HG03342 (cell line): ENCODE measurements at regions not wholly inside any gene's neighbourhood (a gene's known extent, or its start where the extent isn't known, plus 50 kb on each side); places are given as distances from the start of the nearest gene placed in this dataset.

ENCODE experiments used
- ATAC-seq: cut with Tn5 transposase; IDR thresholded peaks from one replicate; pipeline ENCODE4 v1.9.1; 2021; ENCODE audit warnings: mild to moderate bottlenecking, moderate library complexity; ENCODE audit not compliant: unreplicated experiment

DNA sequence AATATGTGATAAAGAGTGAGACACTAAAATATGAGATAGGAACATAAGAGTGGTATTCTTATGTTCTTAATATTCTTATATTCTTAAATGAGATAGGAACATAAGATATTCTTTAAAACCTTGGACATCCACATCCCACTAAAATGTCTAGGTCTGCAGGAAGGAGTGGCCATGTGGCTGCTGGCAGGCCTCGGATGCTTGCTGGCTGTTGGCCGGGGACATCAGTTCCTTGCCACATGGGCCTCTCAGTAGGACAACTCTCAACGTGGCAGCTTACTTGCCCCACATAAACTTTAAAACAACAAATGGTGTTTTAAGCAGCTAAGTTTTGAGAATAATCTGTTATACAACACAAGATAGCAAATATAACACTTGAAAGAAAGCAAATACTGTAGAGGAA, 240.1 kb downstream of the CASP12 start:
- ATAC-seq: no peak

DNA sequence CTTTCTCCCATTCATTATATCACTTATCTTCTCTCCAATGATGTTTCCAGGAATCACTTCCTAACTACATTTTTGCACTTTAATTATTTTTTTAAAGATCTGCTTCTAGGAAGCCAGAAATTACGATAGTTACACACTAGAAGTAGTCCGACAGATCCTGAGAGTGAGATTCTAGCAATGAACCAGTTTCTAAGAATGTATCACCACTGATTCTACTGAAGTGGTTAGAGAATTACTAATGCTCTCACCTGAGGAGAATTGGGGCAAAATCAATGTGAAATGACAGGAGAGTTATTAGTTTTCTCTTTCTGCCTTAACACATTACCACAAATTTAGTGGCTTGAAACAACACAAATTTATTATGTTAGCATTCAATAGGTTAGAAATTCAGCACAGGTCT, 241.2 kb downstream of the CASP12 start:
- no peak for ATAC-seq

- ATAC-seq: no peak
These were observed 243.2 kb downstream of the CASP12 start for GRCh38 chr11:104655066-104655465.

DNA sequence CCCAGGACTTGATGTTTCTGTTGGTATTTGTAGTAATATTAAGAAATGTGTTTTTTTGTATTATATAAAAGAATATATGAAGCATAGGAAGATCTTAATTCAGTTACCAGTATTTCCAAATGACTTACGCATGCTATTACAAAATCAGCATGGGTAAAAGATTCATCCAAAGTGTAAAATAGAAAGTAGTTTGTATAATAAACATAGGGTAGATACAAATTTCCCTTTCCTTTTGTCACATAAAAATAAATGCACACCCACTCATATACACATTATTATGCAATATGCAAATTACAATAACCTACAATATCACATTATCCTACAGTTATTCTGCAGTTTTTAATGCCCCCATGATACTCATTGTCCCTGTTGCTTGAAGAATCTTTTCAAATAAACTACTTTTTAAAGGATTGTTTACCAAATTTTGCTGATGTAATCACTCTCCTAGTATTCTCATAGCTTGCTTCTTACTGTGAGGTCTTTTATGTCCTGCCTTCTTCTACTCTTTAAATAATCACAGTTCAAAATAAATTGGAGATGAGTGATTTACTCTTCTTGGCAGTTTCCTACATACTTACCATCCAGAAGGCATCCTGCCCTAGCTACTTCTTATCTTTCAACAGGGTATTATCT, 244.0 kb downstream of the CASP12 start:
- ATAC-seq: no peak

- ATAC-seq: no peak
These were observed 244.9 kb downstream of the CASP12 start for GRCh38 chr11:104653407-104653806.

DNA sequence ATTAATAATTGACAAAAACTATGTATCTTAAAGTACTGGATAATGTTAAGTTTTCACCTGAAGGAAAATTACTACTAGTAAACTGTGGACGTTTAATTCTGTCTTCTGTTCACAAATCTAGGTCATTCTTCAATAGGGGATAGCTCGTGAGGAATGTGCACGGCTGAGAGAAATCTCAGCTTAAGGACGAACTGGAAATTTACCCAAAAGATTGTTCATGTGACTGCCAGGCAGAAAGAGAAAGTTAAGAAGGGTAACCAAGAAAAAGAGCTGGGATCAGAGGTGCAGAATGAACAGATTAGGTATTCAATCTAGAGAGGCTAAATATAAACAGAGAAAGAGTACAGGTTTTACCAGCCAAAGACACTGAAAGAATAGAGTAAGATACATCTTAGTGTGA, 245.3 kb downstream of the CASP12 start:
- no peak for ATAC-seq

- no peak for ATAC-seq
These were observed 248.0 kb downstream of the CASP12 start for GRCh38 chr11:104650234-104650633.

DNA sequence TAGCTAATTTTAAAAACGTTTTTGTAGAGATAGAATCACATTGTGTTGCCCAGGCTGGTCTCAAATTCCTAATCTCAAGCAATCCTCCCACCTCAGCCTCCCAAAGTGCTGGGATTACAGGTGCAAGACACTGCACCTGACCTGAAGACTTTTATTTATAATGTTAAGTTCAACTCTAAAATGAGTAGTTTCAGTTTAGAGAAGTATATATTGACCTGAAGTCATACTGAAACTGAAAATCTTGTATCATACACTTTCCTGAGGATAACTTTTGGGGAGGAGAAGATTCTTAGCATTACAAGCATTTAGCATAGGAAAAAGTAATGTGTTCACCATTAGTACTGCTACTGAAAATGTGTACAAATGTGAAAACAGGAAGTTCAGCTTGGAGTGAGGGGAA, 249.3 kb downstream of the CASP12 start:
- ATAC-seq: no peak

DNA sequence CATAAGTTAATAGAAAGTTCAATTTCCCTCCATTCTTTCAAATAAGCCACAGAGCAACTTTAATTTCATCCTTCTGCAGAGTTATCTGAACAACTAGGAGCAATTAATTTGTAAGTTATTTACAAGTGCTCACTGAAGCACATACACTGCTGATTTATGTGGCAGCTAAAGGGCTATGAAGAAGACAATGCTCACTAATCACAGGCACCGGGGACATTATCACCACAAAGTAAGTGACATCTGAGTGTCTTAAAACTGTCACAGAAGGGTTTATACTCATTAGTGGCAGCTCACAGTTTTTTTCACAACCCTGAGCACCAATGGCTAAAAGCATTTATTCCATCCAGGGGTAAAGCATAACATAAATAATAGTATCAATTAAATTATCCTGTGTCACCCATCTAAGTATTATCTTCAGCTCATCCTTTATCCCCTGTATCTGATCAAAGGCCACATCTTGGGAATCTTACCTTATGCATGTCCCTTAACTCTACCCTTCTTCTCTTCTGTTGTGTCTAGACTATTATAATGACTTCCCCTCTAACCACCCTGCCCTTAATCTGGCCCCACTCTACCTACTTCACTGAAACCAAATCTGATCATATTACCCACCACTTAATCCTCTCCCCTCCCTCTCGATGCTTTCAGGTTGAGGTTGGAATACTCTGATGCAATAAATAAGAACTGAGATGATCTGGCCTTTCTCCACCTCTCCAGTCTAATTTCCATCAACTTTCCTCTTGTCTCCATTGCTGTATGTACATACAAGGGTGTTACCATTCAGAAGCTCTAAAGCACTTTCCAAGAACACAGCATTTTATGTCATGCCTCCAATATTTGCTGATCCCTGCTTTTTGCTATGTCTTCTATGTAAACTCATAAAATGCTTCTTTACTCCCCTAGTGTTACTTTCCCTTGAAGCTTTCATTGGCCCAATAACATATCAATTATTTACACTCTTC, 252.7 kb downstream of the CASP12 start:
- ATAC-seq: no peak

DNA sequence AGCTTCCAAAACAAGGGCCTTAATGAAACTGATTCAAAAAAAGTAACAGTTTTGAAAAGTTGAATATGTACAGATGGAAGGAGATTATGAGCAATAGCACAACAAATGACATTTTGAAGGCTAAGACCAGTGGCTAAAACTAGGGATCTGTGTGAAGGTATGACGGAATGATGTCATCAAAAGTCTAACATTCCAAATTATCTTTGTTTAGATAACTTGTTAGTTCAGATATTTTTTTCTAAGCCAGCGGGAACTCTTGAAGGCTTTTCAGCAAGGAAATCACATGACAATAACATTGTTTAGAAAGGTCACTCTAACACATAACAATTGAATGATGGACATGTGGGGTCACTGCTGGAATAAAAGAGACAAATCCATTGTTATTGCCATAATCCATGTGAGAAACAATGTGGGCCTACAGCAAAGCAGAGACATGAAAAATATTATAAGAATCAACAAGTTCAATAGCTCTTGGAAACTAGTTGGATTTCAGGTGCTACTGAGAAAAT, 260.5 kb downstream of the CASP12 start:
- ATAC-seq: no peak

DNA sequence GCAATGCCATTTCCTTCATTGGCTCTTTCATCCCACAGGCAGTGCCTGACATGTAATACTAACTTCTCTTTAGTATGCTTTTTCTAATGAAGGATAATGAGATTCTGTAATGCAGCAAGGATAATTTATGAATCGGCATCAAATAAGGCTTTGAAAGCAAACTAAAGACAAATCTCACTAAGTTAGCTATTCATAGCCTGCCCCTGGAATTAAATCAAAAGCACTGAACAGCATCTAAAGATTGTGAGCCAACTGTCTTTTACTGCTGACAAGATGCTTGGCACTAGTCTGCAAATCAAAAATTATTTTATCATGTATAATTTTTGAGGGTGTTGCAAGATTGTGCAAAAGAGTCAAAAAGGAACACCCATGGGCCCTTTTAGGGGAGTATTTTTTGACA, 265.0 kb downstream of the CASP12 start:
- ATAC-seq: no peak

DNA sequence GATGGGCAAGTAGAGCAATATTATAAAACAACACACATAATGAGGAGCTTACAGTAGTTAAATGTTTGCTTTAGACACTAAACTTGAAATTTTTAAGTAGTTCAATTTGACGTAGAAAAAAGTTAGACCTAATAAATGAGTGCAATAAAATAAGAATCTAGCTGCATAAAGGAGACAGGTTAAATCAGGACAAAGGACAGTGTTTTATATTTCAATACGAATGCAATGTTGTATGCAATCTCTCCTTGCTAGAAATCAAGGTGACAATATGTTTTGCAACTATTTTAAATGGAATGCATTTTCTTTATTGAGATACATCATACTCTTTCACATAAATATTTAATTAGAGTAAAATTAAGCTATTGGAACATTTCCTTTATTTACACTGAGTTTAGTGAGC, 267.9 kb downstream of the CASP12 start:
- no peak for ATAC-seq

DNA sequence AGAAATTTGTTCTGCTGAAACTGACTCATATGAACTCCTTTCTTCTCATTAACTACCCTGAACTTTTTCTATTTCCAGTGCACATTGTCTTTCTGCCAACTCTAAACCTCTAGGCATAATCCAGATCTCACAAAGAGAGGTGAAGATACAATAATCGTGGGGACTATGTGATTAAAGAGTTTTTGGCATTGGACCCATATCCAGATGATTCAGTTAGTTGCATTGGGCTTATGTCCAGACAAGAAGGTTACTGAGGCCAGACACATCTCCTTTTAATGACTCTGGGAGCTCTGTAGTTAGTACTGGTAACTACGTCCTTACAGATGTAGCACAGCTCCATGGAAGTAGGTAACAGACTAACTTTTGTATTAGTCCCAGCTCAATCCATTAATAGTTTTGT, 273.0 kb downstream of the CASP12 start:
- ATAC-seq: no peak

- no peak for ATAC-seq
These were observed 274.2 kb downstream of the CASP12 start for GRCh38 chr11:104624021-104624420.

- no peak for ATAC-seq
These were observed 274.7 kb downstream of the CASP12 start for GRCh38 chr11:104623518-104623917.

GRCh38 chr11:104620991-104621390, 277.3 kb downstream of the CASP12 start:
- ATAC-seq: no peak

GRCh38 chr11:104619751-104620150, 278.5 kb downstream of the CASP12 start:
- ATAC-seq: no peak

DNA sequence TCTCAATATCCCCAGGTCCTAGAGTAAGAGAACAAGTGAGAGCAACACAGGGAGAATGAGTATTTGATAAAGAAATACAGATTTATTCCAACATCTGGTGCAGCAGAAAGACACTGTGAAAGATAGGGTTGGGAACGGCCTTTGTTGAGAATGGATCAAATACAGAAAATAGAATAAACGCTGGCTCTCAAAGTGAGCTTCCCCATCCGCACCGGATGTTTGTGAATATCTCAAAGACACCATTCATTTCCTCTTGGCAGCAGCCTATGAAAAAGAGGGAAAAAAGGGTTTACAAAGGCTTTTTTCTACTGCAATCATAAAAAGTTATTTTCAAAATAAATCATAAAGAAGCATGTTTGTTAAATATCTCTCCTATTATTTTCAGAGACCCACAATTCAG, 279.3 kb downstream of the CASP12 start:
- no peak for ATAC-seq

- no peak for ATAC-seq
These were observed 283.3 kb downstream of the CASP12 start for GRCh38 chr11:104614961-104615360.

- ATAC-seq: no peak
These were observed 284.1 kb downstream of the CASP12 start for GRCh38 chr11:104614117-104614680.

GRCh38 chr11:104610635-104611034, 287.6 kb downstream of the CASP12 start:
- no peak for ATAC-seq
